ENCODE measurements at regions not wholly inside any gene's neighbourhood (a gene's known extent, or its start where the extent isn't known, plus 50 kb on each side); places are given as distances from the start of the nearest gene placed in this dataset.

DNA sequence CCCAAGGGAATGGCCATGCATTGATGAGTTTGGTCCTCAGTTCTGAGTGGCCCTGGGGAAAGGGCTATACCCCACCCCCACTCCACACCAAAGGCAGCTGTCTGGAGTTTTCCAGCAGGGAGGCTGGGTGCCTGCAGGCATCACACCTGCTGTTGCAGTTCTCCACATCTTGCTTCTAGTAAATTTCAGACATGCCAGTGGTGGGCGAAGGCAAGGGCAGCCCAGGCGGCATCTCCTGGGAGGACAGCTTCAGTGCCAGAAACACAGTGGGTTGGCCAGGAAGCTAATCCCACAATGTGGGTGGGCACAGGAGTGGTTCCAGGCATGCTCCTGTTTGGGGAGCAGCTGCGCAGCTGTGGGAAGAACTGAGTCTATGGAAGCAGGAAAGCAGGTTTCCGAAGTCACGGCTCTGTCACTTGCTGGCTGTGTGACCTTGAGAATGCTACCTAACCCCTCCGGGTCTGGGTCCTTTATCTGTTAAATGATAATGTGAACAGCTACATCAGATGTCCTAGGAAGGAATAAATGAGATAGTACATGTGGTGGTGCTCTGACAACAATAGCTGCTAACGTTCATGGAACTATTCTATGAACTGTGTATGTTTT is 84.6 kb upstream of the SPTBN1 start:
- H3K4me3 ChIP-seq (ENCODE audit: low read depth, low read length): no peak overlapping the region
- TF ChIP-seq, protein P1, sequence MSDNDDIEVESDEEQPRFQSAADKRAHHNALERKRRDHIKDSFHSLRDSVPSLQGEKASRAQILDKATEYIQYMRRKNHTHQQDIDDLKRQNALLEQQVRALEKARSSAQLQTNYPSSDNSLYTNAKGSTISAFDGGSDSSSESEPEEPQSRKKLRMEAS (IDR thresholded peaks at IDR 0.05; ENCODE audit: low read depth, low read length): no peak
- no peak for DNase-seq (ENCODE audit: low read depth)

DNA sequence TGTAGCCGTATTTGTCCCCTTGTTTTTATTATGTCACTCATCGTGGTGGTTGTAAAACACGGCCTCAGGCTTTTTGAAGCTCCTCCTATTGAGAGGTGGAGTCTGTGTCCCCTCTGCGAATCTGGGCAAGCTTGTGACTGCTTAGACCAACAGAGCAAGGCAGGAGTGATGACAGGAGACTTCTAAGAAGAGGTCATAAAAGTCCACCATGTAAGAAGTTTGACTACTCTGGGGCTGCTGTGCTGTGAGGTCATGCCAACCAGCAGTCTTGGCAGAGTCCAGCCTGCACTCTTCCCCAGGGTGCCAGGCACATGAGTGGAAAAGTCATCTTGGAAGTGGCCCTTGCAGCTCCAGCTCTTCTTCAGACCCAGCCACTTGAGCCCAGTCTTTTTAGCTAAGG is 83.8 kb upstream of the SPTBN1 start:
- no peak for TF ChIP-seq MYC (IDR thresholded peaks at IDR 0.05; ENCODE audit: low read depth, low read length)
- TF ChIP-seq, protein P2, sequence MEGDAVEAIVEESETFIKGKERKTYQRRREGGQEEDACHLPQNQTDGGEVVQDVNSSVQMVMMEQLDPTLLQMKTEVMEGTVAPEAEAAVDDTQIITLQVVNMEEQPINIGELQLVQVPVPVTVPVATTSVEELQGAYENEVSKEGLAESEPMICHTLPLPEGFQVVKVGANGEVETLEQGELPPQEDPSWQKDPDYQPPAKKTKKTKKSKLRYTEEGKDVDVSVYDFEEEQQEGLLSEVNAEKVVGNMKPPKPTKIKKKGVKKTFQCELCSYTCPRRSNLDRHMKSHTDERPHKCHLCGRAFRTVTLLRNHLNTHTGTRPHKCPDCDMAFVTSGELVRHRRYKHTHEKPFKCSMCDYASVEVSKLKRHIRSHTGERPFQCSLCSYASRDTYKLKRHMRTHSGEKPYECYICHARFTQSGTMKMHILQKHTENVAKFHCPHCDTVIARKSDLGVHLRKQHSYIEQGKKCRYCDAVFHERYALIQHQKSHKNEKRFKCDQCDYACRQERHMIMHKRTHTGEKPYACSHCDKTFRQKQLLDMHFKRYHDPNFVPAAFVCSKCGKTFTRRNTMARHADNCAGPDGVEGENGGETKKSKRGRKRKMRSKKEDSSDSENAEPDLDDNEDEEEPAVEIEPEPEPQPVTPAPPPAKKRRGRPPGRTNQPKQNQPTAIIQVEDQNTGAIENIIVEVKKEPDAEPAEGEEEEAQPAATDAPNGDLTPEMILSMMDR (IDR thresholded peaks at IDR 0.05; ENCODE audit: low read depth, low read length): no peak
- no peak for TF ChIP-seq POLR2A (IDR thresholded peaks at IDR 0.05; ENCODE audit: extremely low read depth, insufficient read length)
- TF ChIP-seq, protein P1 (IDR thresholded peaks at IDR 0.05; ENCODE audit: low read depth, low read length): no peak
- no peak for DNase-seq (ENCODE audit: low read depth)
- H3K4me3 ChIP-seq (ENCODE audit: low read depth, low read length): no peak overlapping the region

DNA sequence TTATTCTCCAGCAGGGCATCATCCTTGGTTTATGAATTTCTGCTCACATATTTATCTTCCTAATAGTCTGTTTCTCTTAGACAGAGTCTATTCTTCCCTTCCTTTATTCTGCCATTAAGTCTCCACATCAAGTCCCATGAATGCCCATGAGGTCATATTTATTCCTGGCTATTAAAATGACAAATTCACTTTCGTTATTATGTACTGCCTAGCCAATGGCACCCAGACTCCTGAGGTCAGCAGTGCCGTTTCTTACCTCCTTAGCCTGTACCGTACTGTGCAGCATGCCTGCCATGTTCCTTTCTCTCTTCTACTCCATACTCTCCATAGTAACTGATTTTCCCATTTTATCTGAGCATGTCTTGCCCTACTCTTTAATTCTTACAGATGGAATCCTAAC is 82.3 kb upstream of the SPTBN1 start:
- TF ChIP-seq, protein P2 (IDR thresholded peaks at IDR 0.05; ENCODE audit: low read depth, low read length): no peak
- TF ChIP-seq POLR2A (IDR thresholded peaks at IDR 0.05; ENCODE audit: extremely low read depth, insufficient read length) (no peak), MYC (IDR thresholded peaks at IDR 0.05; ENCODE audit: low read depth, low read length) (no peak)
- TF ChIP-seq, protein P1 (IDR thresholded peaks at IDR 0.05; ENCODE audit: low read depth, low read length): no peak
- no peak for DNase-seq (ENCODE audit: low read depth)
- no peak overlapping the region for H3K4me3 ChIP-seq (ENCODE audit: low read depth, low read length)

DNA sequence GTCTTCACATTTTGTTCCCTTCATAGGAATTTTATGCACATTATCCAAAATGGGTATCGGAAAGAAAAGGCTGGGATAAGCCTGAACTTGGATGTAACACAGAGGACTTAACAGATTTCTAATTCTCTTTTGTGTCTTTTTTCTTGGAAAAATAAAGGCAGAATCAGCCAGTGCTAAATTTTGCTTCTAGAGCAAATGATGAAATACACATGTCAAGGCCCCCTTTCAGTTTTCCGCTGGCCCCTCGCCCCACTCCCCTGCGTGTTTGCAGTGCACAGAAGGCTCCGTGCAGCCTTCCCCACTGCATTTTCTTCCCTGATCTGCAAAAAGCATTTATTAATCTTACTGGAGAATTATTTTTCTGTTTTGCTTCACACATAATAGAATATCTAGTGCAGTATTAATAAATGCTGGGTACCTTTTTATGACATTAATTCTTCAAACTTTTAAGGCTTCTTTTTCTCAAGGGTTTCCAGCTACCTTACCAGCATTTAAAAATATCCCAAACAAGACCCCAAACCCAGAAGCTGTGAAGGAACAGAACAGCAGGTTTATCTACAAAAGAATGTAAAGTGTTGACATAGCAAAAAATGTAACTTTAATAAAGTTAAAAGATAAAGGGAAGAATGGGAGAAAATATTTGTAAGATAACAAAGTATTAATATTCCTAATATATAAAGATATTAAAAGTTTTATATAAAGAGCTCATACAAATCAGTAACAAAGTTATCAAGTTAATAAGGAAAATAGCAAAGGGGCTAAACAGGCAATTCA is 81.3 kb upstream of the SPTBN1 start:
- H3K4me3 ChIP-seq (ENCODE audit: low read depth, low read length): no peak overlapping the region
- DNase-seq (ENCODE audit: low read depth): no peak
- TF ChIP-seq, protein P1 (IDR thresholded peaks at IDR 0.05; ENCODE audit: low read depth, low read length): no peak
- TF ChIP-seq, protein P2 (IDR thresholded peaks at IDR 0.05; ENCODE audit: low read depth, low read length): no peak
- TF ChIP-seq POLR2A (IDR thresholded peaks at IDR 0.05; ENCODE audit: extremely low read depth, insufficient read length) (no peak), MYC (IDR thresholded peaks at IDR 0.05; ENCODE audit: low read depth, low read length) (no peak)

DNA sequence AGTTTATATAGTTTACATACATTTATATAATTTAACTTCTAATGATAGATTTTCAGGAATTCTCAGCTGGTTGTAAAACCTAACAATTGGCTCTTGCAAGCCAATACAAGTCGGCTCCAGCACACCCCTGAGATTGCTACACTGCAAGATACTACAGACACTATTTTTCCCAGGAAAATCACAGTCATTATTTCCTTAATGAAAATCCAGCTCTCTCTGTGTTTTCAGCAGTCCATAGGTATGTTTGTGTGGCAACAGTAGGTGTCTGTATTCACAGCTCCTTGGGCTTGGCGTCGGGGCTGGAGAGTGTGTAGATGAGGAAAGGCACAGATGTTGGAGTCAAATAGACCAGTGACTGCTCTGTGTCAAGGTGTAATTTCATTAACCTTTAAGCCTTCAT is 78.7 kb upstream of the SPTBN1 start:
- no peak overlapping the region for H3K4me3 ChIP-seq (ENCODE audit: low read depth, low read length)
- TF ChIP-seq, protein P1 (IDR thresholded peaks at IDR 0.05; ENCODE audit: low read depth, low read length): no peak
- no peak for TF ChIP-seq MYC (IDR thresholded peaks at IDR 0.05; ENCODE audit: low read depth, low read length)
- DNase-seq (ENCODE audit: low read depth): no peak

DNA sequence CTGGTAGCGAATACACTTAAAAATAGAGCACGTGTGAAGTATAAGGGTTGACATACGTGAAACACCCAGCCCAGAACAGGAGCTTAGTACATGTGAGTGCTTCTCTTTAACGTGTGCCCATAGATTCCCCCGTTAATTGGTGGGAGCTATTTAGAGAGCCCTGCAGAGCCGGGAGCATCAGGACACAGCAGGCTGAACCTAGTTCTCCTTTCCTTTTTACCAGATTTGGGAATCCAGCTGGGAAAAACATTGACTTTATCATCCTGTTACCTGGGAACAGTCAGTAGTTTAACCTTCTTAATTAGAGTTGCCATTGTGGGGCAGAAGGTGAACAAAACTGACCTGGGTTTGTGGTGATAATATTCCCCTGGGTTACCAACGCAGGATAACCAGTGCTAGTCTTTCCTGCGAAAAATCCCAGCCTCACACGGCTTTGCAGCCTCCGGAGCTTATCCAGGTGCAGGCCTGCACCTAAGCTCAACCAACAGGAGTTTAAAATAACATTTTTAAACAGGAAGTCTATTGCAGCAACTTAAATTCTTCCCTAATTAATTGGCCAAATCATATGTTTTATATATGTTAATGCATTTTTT is 78.1 kb upstream of the SPTBN1 start:
- TF ChIP-seq POLR2A (IDR thresholded peaks at IDR 0.05; ENCODE audit: extremely low read depth, insufficient read length): no peak
- no peak for TF ChIP-seq MYC (IDR thresholded peaks at IDR 0.05; ENCODE audit: low read depth, low read length)
- TF ChIP-seq, protein P2 (IDR thresholded peaks at IDR 0.05; ENCODE audit: low read depth, low read length): no peak
- TF ChIP-seq, protein P1 (IDR thresholded peaks at IDR 0.05; ENCODE audit: low read depth, low read length): no peak
- no peak for DNase-seq (ENCODE audit: low read depth)

More for the DNA sequence above, 78.1 kb upstream of the SPTBN1 start:
- H3K4me3 ChIP-seq (ENCODE audit: low read depth, low read length): no peak overlapping the region

All from NB4 (cell line).